ENCODE measurements at regions not wholly inside any gene's neighbourhood (a gene's known extent, or its start where the extent isn't known, plus 50 kb on each side); places are given as distances from the start of the nearest gene placed in this dataset.

- no peak for ATAC-seq (ENCODE audit: low read depth)
- no peak for DNase-seq
- WGBS (ENCODE audit: insufficient coverage) = no CpG with 5 or more reads among the region's 1 CpG
- no peaks in the 10 kb centered on the region for H3K27me3 ChIP-seq (replicated peaks in 1 of 4; ENCODE audit: control extremely low read depth in 1 of 4, control insufficient read depth in 3 of 4, insufficient read depth in 4 of 4, low read length in 3 of 4)
- ChIA-PET POLR2A (interaction anchor here (0.8 to 1.7 kb wide), 3 partner anchors 10 to 47 kb away, joined by 3 to 5 read pairs (median 3); no protein-coding TSS in a partner anchor), CTCF (interaction anchor here (0.8 to 1.3 kb wide), 4 partner anchors 16 to 150 kb away, joined by 3 to 4 read pairs (median 3); no protein-coding TSS in a partner anchor)
- Mint-ChIP-seq H3K9me3 (ENCODE audit: insufficient read depth) (no peaks in the 10 kb centered on the region), H3K27ac (peak overlapping the region; percentile 27), H3K27me3 (no peaks in the 10 kb centered on the region), H3K4me1 (peaks cover 69% of the 10 kb centered on the region), H3K4me3 (peak overlapping the region; percentile 33)
- H3K4me3 ChIP-seq (ENCODE audit: control extremely low read depth in 1 of 5, extremely low read depth in 1 of 5, insufficient read depth in 1 of 5, low read depth in 2 of 5, low read length in 4 of 5) = no peak overlapping the region
- H3K4me1 ChIP-seq (ENCODE audit: control insufficient read depth in 2 of 2, insufficient read depth in 2 of 2, low read length in 2 of 2) = peaks cover 56 to 62% of the 10 kb centered on the region in 2 donors
- H3K4me2 ChIP-seq (replicated peaks; ENCODE audit: low read depth, low read length, poor library complexity, severe bottlenecking) = peak overlapping the region; percentile 59
- H3K27ac ChIP-seq (ENCODE audit: low read length in 2 of 2) = no peak overlapping the region
- no peak overlapping the region for H2AFZ ChIP-seq (ENCODE audit: insufficient read depth, low read depth, low read length, poor library complexity, severe bottlenecking)
- H3K9me3 ChIP-seq (ENCODE audit: control extremely low read depth in 1 of 3, control insufficient read depth in 2 of 3, insufficient read depth in 1 of 3, low read length in 2 of 3) = no peaks in the 10 kb centered on the region
- no peak for TF ChIP-seq EZH2 (IDR thresholded peaks at IDR 0.05; ENCODE audit: borderline replicate concordance, insufficient read depth, low read depth, low read length, poor library complexity, severe bottlenecking)
- no peak for TF ChIP-seq CTCF (IDR thresholded peaks at IDR 0.05)
- H3K79me2 ChIP-seq (ENCODE audit: control insufficient read depth, insufficient read depth, low read length) = peaks cover 8% of the 10 kb centered on the region
- H4K20me1 ChIP-seq (ENCODE audit: control insufficient read depth, insufficient read depth, low read length, poor library complexity, severe bottlenecking) = no peaks in the 10 kb centered on the region
- H3K9ac ChIP-seq (ENCODE audit: low read length) = no peak overlapping the region
- H3K36me3 ChIP-seq (replicated peaks in 1 of 2; ENCODE audit: control extremely low read depth in 1 of 2, control insufficient read depth in 1 of 2, extremely low read depth in 1 of 2, insufficient read depth in 2 of 2, low read length in 1 of 2) = no peaks in the 10 kb centered on the region
- intact Hi-C loops (cut with micrococcal nuclease) = loop anchor here (2.0 kb wide), 1 partner anchor 19 kb away; no protein-coding TSS in a partner anchor
Observed at GRCh38 chr11:35087648-35088047, 51.3 kb upstream of the CD44 start.

- H4K20me1 ChIP-seq (ENCODE audit: control insufficient read depth, insufficient read depth, low read length, poor library complexity, severe bottlenecking) = no peaks in the 10 kb centered on the region
- H3K27me3 ChIP-seq (replicated peaks in 1 of 4; ENCODE audit: control extremely low read depth in 1 of 4, control insufficient read depth in 3 of 4, insufficient read depth in 4 of 4, low read length in 3 of 4) = no peaks in the 10 kb centered on the region
- peak overlapping the region; percentile 59 for H3K4me2 ChIP-seq (replicated peaks; ENCODE audit: low read depth, low read length, poor library complexity, severe bottlenecking)
- Mint-ChIP-seq H3K4me1 (peaks cover 68% of the 10 kb centered on the region), H3K4me3 (peak overlapping the region; percentile 52), H3K9me3 (ENCODE audit: insufficient read depth) (no peaks in the 10 kb centered on the region), H3K27ac (peak overlapping the region; percentile 69), H3K27me3 (no peaks in the 10 kb centered on the region)
- no peak for TF ChIP-seq EZH2 (IDR thresholded peaks at IDR 0.05; ENCODE audit: borderline replicate concordance, insufficient read depth, low read depth, low read length, poor library complexity, severe bottlenecking)
- TF ChIP-seq CTCF (IDR thresholded peaks at IDR 0.05) = no peak
- intact Hi-C loops (cut with micrococcal nuclease) = loop anchor here (2.0 kb wide), 1 partner anchor 19 kb away; no protein-coding TSS in a partner anchor
- no peaks in the 10 kb centered on the region for H3K36me3 ChIP-seq (replicated peaks in 1 of 2; ENCODE audit: control extremely low read depth in 1 of 2, control insufficient read depth in 1 of 2, extremely low read depth in 1 of 2, insufficient read depth in 2 of 2, low read length in 1 of 2)
- H3K9ac ChIP-seq (ENCODE audit: low read length) = peak overlapping the region; percentile 8
- H3K4me3 ChIP-seq (ENCODE audit: control extremely low read depth in 1 of 5, extremely low read depth in 1 of 5, insufficient read depth in 1 of 5, low read depth in 2 of 5, low read length in 4 of 5) = peak overlapping the region in 1 of 5 experiments; percentile 26
- POLR2A ChIA-PET = interaction anchor here (1.2 to 1.7 kb wide), 3 partner anchors 10 to 48 kb away, joined by 3 to 7 read pairs (median 5); no protein-coding TSS in a partner anchor
- H3K4me1 ChIP-seq (ENCODE audit: control insufficient read depth in 2 of 2, insufficient read depth in 2 of 2, low read length in 2 of 2) = peaks cover 50 to 56% of the 10 kb centered on the region in 2 donors
- ATAC-seq (ENCODE audit: low read depth) = no peak
- no peak for DNase-seq
- peak overlapping the region; percentile 2 for H2AFZ ChIP-seq (ENCODE audit: insufficient read depth, low read depth, low read length, poor library complexity, severe bottlenecking)
- H3K27ac ChIP-seq (ENCODE audit: low read length in 2 of 2) = no peak overlapping the region
- WGBS (ENCODE audit: insufficient coverage) = 70% methylated on average over 1 of the region's 2 CpGs
- CTCF ChIA-PET = interaction anchor here (0.7 to 2.1 kb wide), 5 partner anchors 10 to 149 kb away, joined by 3 to 7 read pairs (median 3); no protein-coding TSS in a partner anchor
- H3K79me2 ChIP-seq (ENCODE audit: control insufficient read depth, insufficient read depth, low read length) = peaks cover 8% of the 10 kb centered on the region
- H3K9me3 ChIP-seq (ENCODE audit: control extremely low read depth in 1 of 3, control insufficient read depth in 2 of 3, insufficient read depth in 1 of 3, low read length in 2 of 3) = no peaks in the 10 kb centered on the region
Observed at GRCh38 chr11:35088226-35088625, 50.7 kb upstream of the CD44 start.
